ENCODE measurements at regions not wholly inside any gene's neighbourhood (a gene's known extent, or its start where the extent isn't known, plus 50 kb on each side); places are given as distances from the start of the nearest gene placed in this dataset.

- DNase-seq: no peak
These were observed 69.4 kb upstream of the TAF1B start for GRCh38 chr2:9773903-9774239.

DNA sequence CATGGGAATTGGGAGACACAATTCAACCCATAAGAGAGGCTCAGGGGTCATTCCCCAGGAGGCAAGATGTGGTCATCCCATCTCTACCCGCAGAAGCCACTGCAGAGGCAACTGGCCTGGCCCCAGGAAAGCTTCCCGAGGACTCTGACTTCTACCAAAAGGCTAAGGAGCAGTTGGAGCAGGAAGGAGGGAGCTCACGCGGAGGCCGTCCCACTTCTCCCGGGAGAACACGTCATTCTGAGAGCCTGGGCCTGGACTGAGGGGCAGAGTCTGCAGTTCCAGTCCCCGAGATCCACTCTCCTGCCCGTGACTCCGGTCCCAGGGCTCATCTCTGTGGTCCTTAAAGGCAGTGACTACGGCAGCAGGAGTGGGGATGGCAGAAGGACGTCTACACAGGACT, 69.0 kb upstream of the TAF1B start:
- no peak for DNase-seq

- no peak for DNase-seq
These were observed 67.9 kb upstream of the TAF1B start for GRCh38 chr2:9775351-9775750.

GRCh38 chr2:9775999-9776712, 67.1 kb upstream of the TAF1B start:
- DNase-seq: no peak

- DNase-seq: no peak
These were observed 66.2 kb upstream of the TAF1B start for GRCh38 chr2:9777081-9777480.

DNA sequence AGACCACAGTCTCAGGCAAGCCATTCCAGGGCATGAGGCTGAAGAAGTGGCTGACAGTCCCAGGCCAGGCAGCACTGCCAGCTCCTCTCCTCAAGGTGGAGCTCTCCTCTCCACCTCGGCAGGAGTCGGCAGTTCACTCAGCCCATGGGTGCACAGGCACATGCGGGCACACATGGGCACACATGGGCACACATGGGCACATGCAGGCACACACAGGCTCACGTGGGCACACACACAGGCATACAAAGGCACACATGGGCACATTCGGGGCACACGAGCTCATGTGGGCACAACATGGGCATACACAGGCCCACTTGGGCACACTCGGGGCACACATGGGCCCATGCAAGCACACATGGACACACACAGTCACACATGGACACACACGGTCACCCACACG, 65.3 kb upstream of the TAF1B start:
- DNase-seq: no peak

DNA sequence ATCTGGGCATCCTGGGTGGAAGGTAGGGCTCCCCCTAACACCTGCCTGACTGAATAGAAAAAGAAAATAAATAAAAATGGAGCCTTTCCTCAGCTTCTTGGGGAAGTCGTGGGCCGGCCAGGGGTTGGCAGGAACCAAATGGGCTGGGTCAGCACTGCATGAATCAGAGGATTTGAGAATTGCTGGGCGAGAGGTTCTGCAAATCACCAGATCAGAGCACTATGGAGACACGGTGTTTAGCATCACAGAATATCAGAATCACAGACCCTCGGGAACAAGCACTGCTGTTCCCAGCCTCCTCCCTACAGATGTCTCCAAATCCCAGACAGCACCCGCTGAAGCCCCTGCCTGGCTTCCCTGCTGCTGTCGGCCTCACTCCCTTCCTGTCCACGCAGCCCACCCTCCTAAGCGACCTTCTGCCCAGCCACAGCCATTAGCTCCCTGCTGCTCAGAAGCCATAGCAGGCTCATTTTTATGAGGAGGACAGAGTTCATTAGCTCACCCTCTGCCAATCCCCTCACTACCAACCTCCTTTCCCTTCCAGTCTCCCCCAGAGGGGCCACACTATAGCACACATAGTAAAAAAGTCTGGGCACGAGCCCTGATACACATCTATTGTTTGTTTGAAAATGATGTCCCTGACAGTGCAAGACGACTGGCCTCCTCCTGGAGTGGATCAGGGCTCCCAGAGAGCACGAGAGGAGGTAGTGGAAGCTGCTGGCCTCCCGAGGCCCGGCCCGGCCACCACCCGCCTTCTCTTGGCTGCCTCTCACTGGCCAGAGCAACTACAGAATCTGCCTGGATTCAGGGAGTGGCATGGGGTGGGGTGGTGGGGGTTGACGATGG, 64.6 kb upstream of the TAF1B start:
- no peak for DNase-seq

- no peak for DNase-seq
These were observed 63.5 kb upstream of the TAF1B start for GRCh38 chr2:9779596-9780264.

GRCh38 chr2:9780368-9781130, 62.7 kb upstream of the TAF1B start:
- DNase-seq: no peak

- no peak for DNase-seq
These were observed 62.0 kb upstream of the TAF1B start for GRCh38 chr2:9781252-9781651.

DNA sequence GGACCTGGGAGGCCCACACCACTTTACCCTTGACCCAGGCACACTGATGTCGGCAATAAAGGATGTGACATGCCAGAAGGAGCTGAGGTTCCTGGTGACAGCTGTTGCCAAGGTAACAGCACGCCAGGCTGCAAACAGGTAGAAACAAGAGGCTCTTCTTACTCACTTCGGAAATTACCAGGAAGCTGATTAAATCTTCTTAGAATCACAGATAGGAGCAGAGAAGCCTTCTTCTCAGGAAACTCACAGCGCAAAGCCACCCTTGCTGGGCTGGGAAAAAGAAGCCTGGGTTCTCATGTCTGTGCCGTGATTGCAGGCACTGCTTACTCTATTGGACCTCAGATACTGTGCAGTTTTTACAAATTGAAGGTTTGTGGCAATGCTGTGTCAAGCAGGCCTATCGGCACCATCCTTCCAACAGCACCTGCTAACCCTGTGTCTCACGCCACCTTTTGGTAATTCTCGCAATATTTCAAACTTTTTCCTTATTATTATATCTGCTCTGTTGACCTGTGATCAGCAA, 61.0 kb upstream of the TAF1B start:
- no peak for DNase-seq

DNA sequence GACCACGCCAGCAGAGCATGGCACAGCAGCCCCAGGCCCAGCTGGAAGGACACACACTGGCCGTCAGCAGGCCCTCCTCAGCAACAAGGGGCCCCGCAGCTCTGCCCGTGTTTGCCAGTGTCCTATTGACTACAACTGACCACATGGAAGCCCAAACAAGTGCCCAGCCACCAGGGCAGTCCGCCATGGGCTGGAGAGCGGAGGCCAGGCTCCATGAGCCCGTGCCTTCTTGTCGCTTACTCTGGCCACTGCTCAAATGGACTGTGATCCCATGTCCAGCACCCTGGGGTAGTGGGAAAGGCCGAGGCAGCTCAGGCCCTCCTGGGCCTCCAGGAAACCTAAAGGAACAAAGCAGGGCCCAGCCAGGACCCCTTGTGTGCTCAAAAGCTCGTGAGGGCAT, 53.9 kb upstream of the TAF1B start:
- DNase-seq: no peak

- DNase-seq: no peak
These were observed 52.5 kb upstream of the TAF1B start for GRCh38 chr2:9790702-9791225.

- no peak for DNase-seq
These were observed 51.6 kb upstream of the TAF1B start for GRCh38 chr2:9791711-9792110.

DNA sequence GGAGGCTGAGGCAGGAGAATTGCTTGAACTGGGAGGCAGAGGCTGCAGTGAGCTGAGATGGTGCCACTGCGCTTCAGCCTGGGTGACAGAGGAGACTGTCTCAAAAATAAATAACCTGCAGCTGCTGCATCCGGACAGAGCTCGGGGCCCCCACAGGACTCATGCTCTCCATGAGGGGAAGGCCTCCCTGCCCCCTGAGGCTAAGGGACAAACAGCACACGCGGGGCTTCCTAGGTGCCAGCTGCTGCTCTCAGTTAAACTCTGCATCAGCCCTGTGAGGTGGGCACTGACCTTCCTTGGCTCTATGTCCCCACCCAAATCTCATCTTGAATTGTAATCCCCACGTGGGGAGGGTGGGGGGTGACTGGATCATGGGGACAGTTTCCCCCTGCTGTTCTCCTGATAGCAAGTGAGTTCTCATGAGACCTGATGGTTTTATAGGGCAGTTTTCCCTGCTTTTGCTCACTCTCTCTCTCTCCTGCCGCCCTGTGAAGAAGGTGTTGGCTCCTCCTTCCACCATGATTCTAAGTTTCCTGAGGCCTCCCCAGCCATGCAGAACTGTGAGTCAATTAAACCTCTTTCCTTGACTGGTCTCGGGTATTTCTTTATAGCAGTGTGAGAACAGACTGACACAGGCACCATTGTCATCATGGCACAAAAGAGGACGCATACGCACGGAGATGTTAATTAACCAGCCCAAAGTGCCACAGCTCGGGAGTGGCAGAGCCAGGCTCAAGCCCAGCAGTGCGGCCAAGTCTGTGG, 49.9 kb upstream of the TAF1B start:
- DNase-seq: no peak

Measured in NCI-H446 treated with DMSO at 0.1 percent for 48 hours (cell line).